Nucleus accumbens (tissue), 56 donors: ENCODE measurements at regions not wholly inside any gene's neighbourhood (a gene's known extent, or its start where the extent isn't known, plus 50 kb on each side); places are given as distances from the start of the nearest gene placed in this dataset.
"Not testable (repeated sequence)": the region's sequence is repeated elsewhere in the genome, so short reads cannot be mapped to it uniquely, and the experiment has no call there.

ENCODE experiments used
- DNase-seq, 56 donors: peaks; one replicate each; lab custom pipeline; 2025; lab: John Stamatoyannopoulos, UW

GRCh38 chr11:21911061-21911460 is 281.8 kb upstream of the ANO5 start:
- DNase-seq = no peak

- DNase-seq = no peak
Observed at GRCh38 chr11:21912285-21912684, 280.6 kb upstream of the ANO5 start.

DNA sequence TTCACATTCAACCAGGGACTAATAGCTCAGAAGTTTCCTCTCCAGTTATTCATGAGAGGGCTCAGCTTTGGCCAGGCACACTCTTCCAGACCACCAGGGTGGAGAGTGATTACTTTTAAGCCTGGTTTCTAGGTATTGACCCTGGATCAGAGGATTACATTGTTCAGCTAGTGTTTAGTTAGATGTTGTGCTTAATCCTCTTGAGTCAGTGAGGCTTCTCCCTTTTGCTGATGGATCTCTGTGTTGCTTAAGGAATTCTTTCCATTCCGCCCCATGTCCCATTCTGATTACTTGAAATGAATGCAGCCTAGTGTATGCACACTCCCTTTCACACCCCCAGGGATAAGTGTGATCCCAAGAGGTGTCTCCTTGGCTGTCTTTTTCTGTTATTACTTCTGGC is 271.7 kb upstream of the ANO5 start:
- no peak for DNase-seq

DNA sequence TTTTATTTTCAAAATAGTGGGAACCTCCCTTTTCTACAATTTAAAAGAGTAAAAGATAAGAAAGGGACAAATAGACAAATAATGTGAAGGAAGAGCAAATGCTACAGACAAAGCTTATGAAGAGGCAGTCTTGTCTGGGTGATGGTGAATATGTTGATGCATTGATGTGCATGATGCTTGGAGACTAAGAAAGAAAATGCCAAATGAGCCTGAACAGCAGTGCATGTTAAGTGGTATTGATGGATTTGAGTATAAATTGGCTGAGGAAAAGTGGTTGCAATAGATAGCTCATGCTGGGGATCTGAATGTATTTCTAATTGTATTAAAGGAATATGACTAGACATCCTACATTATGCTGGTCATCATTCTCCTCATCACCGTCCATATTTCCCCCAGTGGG is 268.6 kb upstream of the ANO5 start:
- DNase-seq = no peak

GRCh38 chr11:21927628-21928027 is 265.3 kb upstream of the ANO5 start:
- DNase-seq = no peak

GRCh38 chr11:21928847-21929246 is 264.0 kb upstream of the ANO5 start:
- DNase-seq = no peak

- DNase-seq = no peak
Observed at GRCh38 chr11:21930408-21930807, 262.5 kb upstream of the ANO5 start.

GRCh38 chr11:21931436-21932101 is 261.3 kb upstream of the ANO5 start:
- no peak for DNase-seq

- no peak for DNase-seq
Observed at GRCh38 chr11:21933095-21933494, 259.8 kb upstream of the ANO5 start.

DNA sequence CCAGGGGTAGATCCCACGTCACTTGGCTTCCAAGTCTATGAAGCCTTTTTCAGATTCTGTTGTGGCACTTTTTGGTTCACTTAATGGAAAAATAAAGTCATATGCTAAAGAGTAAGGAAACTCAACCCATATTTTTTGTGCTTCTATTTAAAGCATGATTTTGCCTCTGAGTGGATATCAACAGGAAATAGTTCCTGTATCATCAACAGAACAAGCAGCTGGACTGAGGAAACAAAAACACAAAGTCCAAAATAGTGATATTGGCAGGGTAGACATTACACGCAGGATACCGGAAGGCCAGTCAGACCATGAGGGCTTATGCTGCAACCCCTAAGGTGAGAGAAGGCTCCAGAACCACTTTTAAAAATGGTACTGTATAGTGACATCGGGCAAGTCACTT is 248.3 kb upstream of the ANO5 start:
- DNase-seq = no peak

DNA sequence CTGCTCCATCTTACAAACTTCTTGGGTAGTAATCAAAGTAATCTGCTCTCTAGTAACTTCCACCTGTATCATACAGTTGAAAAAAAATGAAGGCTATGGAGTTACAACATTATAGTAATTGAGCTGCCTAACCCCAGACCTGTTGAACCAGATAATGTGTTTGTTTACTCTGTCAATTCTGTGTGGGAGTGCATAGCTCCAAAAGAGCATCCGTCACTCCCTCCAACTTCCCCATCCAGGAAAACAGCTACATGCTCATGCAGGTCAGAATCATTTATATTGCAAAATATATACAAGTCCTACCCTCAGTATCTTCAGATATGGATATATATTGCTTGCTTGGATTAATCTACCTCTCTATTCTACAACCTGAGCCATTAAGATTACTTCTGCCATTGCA is 244.0 kb upstream of the ANO5 start:
- no peak for DNase-seq

DNA sequence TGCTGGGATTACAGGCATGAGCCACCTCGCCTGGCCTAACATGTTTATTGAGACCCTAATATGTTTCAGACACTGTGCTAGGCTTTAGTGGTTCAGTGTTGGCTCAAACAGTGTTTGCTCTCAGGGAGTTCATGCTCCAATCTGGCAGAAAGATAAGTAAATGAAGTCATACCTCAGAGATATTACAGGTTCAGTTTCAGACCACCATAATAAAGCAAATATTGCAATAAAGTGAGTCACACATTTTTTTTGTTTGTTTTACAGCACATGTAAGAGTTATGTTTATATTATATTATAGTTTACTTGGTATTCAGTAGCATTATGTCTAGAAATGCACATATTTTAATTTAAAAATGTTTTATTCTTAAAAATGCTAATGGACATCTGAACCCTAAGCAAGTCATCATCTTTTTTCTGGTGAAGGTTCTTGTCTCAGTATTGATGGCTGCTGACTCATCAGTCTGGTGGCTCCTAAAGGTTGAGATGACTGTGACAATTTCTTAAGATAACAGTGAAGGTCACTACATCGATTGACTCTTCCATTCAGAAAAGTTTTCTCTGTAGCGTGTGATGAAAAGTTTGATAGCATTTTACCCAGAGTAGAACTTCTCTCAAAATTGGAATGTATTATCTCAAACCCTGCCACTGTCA is 243.0 kb upstream of the ANO5 start:
- no peak for DNase-seq

GRCh38 chr11:21963013-21963412 is 229.9 kb upstream of the ANO5 start:
- DNase-seq = no peak

GRCh38 chr11:21965221-21965620 is 227.7 kb upstream of the ANO5 start:
- no peak for DNase-seq

- no peak for DNase-seq
Observed at GRCh38 chr11:21968702-21969101, 224.2 kb upstream of the ANO5 start.

DNA sequence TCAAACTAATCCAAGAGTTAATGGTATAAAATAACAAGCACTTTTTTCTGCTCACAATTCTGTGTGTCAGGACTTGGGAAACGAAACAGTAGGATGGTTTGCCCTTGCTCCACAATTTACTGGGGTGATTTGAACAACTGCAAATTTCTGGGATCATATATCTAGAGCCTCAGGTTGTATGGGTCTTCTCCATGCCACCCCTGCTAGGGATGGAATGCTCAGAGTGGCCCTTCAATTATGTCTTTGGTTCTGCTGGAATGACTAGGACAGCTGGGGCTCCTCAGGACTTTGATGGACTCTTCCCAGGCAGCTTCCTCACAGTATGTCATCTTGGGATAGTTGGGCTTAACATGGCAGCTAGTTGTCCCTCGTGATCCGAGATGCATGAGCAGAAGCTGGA is 223.0 kb upstream of the ANO5 start:
- no peak for DNase-seq

DNA sequence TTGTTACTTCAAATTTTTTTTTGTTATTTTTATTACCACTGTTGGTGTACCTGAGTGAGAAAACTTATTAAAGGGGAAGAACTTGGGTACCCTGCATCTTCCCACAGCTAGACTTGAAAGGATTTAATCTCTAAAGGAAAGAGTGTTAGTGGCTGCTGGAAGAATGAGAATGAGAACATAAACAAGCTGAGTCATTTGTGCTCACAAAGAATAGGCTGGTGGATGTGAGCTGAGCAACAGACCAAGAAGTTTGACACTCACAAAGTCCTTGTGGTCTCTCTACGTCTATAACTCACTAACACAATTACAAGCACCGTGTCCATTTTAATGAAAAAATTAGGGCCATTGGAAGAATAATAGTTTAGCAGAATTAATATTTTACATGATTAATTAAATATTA is 217.6 kb upstream of the ANO5 start:
- no peak for DNase-seq

GRCh38 chr11:21976210-21976609 is 216.7 kb upstream of the ANO5 start:
- DNase-seq = no peak

GRCh38 chr11:21983431-21983830 is 209.5 kb upstream of the ANO5 start:
- no peak for DNase-seq

- DNase-seq = no peak
Observed at GRCh38 chr11:21986361-21986760, 206.5 kb upstream of the ANO5 start.

DNA sequence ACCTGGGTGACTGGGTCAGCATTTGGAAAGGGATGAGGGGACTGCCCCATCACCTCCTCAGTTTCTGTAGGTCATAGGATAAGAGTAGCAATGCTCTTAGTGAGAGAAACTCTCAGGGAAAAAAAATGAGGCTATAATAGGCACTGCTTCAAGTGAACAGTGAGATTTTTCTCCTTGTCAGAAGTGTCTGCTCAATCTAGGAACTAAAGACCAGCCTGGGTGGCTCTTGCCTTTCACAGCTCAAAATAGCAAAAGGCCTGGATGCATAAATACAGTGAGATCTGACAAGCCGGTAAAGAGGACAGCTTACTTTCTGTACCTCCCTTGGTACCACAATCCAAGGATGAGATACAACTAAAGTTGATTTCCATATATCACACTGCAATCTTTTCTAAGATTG is 205.6 kb upstream of the ANO5 start:
- DNase-seq = no peak

- no peak for DNase-seq
Observed at GRCh38 chr11:21988477-21988876, 204.4 kb upstream of the ANO5 start.

DNA sequence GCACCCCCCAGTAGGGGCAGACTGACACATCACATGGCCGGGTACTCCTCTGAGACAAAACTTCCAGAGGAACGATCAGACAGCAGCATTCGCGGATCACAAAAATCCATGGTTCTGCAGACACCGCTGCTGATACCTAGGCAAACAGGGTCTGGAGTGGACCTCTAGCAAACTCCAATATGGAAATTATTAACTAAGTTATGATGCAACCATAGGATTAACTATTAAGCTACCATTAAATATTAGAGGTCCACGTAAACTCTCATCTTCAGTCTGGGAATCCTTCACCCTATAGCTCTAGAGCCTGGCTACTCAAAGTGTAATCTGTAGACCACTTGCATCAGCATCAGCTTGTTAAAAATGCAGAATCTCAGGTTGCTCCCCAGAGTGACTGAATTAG is 191.1 kb upstream of the ANO5 start:
- not testable (repeated sequence) for DNase-seq
